ENCODE measurements at regions not wholly inside any gene's neighbourhood (a gene's known extent, or its start where the extent isn't known, plus 50 kb on each side); places are given as distances from the start of the nearest gene placed in this dataset.

- TF ChIP-seq POU2F2 (IDR thresholded peaks at IDR 0.05; ENCODE audit: low read depth, low read length), result no peak
- TF ChIP-seq POLR2A (IDR thresholded peaks at IDR 0.05; ENCODE audit: low read depth, low read length), result no peak
- no peak for TF ChIP-seq POLR2AphosphoS5 (IDR thresholded peaks at IDR 0.05; ENCODE audit: low read depth, low read length)
- TF ChIP-seq TAF1 (IDR thresholded peaks at IDR 0.05; ENCODE audit: low read depth, low read length), result no peak
- no peak for TF ChIP-seq PAX5 (IDR thresholded peaks at IDR 0.05; ENCODE audit: insufficient read depth, low read length, severe bottlenecking)
- no peak for TF ChIP-seq SPI1 (IDR thresholded peaks at IDR 0.05; ENCODE audit: low read depth, low read length)
Observed at GRCh38 chr5:143880178-143880577, 68.2 kb downstream of the HMHB1 start.

Measured in GM12891 (cell line).